ENCODE measurements at regions not wholly inside any gene's neighbourhood (a gene's known extent, or its start where the extent isn't known, plus 50 kb on each side); places are given as distances from the start of the nearest gene placed in this dataset.

DNA sequence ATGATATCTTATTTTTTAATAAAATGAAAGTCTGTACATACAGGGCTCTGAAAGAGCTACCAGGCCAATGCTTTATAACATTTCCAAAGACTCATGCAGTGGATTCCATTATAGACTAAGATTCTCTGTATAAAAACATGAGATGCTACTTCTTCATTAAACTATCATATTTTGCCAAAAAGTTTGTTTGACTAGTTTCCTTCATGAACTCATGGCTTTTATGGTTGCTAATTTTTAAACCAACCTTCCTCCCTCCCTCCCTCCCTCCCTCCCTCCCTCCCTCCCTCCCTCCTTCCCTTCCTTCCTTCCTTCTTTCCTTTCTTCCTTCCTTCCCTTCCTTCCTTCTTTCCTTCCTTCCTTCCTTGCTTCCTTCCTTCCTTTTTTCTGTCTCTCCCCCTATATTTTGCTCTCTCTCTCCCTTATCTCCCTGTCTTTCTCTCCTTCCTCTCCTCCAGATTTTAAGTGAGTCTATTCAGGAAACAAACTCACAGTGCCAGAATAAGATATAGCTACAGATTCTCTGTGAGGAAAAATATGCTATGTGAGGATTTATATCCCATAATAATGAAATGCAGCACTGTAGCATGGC, 961.5 kb upstream of the ZEB2 start:
- Mint-ChIP-seq H3K27me3 (no peaks in the 10 kb centered on the region), H3K9me3 (ENCODE audit: insufficient read depth) (no peaks in the 10 kb centered on the region), H3K27ac (no peak overlapping the region), H3K4me1 (peaks cover 3% of the 10 kb centered on the region), H3K4me3 (no peak overlapping the region)
- Histone ChIP-seq H3K27me3 (replicated peaks in 1 of 4; ENCODE audit: control extremely low read depth in 1 of 4, control insufficient read depth in 3 of 4, insufficient read depth in 4 of 4, low read length in 3 of 4) (no peaks in the 10 kb centered on the region), H3K9ac (ENCODE audit: low read length) (no peak overlapping the region), H3K4me2 (replicated peaks; ENCODE audit: low read depth, low read length, poor library complexity, severe bottlenecking) (no peak overlapping the region), H3K79me2 (ENCODE audit: control insufficient read depth, insufficient read depth, low read length) (no peaks in the 10 kb centered on the region), H3K4me3 (ENCODE audit: control extremely low read depth in 1 of 5, extremely low read depth in 1 of 5, insufficient read depth in 1 of 5, low read depth in 2 of 5, low read length in 4 of 5) (no peak overlapping the region), H3K27ac (ENCODE audit: low read length in 2 of 2) (no peak overlapping the region), H3K4me1 (ENCODE audit: control insufficient read depth in 2 of 2, insufficient read depth in 2 of 2, low read length in 2 of 2) (no peaks in the 10 kb centered on the region), H4K20me1 (ENCODE audit: control insufficient read depth, insufficient read depth, low read length, poor library complexity, severe bottlenecking) (no peaks in the 10 kb centered on the region), H3K36me3 (replicated peaks in 1 of 2; ENCODE audit: control extremely low read depth in 1 of 2, control insufficient read depth in 1 of 2, extremely low read depth in 1 of 2, insufficient read depth in 2 of 2, low read length in 1 of 2) (no peaks in the 10 kb centered on the region), H2AFZ (ENCODE audit: insufficient read depth, low read depth, low read length, poor library complexity, severe bottlenecking) (no peak overlapping the region), H3K9me3 (ENCODE audit: control extremely low read depth in 1 of 3, control insufficient read depth in 2 of 3, insufficient read depth in 1 of 3, low read length in 2 of 3) (no peaks in the 10 kb centered on the region)
- ATAC-seq (ENCODE audit: low read depth) (no peak), DNase-seq (no peak)
- intact Hi-C loops (cut with micrococcal nuclease): no loop called here
- no peak for TF ChIP-seq EZH2 (IDR thresholded peaks at IDR 0.05; ENCODE audit: borderline replicate concordance, insufficient read depth, low read depth, low read length, poor library complexity, severe bottlenecking)
- TF ChIP-seq, protein P1, sequence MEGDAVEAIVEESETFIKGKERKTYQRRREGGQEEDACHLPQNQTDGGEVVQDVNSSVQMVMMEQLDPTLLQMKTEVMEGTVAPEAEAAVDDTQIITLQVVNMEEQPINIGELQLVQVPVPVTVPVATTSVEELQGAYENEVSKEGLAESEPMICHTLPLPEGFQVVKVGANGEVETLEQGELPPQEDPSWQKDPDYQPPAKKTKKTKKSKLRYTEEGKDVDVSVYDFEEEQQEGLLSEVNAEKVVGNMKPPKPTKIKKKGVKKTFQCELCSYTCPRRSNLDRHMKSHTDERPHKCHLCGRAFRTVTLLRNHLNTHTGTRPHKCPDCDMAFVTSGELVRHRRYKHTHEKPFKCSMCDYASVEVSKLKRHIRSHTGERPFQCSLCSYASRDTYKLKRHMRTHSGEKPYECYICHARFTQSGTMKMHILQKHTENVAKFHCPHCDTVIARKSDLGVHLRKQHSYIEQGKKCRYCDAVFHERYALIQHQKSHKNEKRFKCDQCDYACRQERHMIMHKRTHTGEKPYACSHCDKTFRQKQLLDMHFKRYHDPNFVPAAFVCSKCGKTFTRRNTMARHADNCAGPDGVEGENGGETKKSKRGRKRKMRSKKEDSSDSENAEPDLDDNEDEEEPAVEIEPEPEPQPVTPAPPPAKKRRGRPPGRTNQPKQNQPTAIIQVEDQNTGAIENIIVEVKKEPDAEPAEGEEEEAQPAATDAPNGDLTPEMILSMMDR (IDR thresholded peaks at IDR 0.05): no peak
- CTCF ChIA-PET: interaction anchor here (1.2 kb wide), 1 partner anchor 10 kb away, joined by 3 read pairs; no protein-coding TSS in a partner anchor
- POLR2A ChIA-PET: no interaction called here

DNA sequence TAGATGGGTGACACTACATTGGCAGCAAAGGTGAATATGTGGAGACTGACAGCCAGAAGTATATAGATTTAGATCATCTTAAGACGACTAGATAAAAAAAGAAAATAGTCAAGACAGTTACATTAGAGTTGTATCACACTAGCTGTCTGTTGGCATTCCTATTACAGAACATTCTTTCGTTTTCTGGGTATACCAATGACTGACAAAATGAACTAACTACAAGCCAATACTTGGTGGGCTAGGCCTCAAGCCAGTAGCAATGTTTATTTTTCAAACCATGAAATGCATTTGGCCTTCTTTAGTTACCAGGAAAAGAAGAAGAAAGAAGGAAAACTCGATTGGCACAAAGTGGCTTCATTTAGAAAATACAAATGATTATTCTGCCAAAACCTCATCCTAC, 944.9 kb upstream of the ZEB2 start:
- Histone ChIP-seq H3K9ac (ENCODE audit: low read length) (no peak overlapping the region), H3K9me3 (ENCODE audit: control extremely low read depth in 1 of 3, control insufficient read depth in 2 of 3, insufficient read depth in 1 of 3, low read length in 2 of 3) (peaks cover 0 to under 1% (median 0%) of the 10 kb centered on the region in 3 donors), H3K27ac (ENCODE audit: low read length in 2 of 2) (no peak overlapping the region), H3K4me3 (ENCODE audit: control extremely low read depth in 1 of 5, extremely low read depth in 1 of 5, insufficient read depth in 1 of 5, low read depth in 2 of 5, low read length in 4 of 5) (no peak overlapping the region), H2AFZ (ENCODE audit: insufficient read depth, low read depth, low read length, poor library complexity, severe bottlenecking) (no peak overlapping the region), H3K4me1 (ENCODE audit: control insufficient read depth in 2 of 2, insufficient read depth in 2 of 2, low read length in 2 of 2) (no peaks in the 10 kb centered on the region), H3K27me3 (replicated peaks in 1 of 4; ENCODE audit: control extremely low read depth in 1 of 4, control insufficient read depth in 3 of 4, insufficient read depth in 4 of 4, low read length in 3 of 4) (no peaks in the 10 kb centered on the region), H4K20me1 (ENCODE audit: control insufficient read depth, insufficient read depth, low read length, poor library complexity, severe bottlenecking) (no peaks in the 10 kb centered on the region), H3K79me2 (ENCODE audit: control insufficient read depth, insufficient read depth, low read length) (no peaks in the 10 kb centered on the region), H3K36me3 (replicated peaks in 1 of 2; ENCODE audit: control extremely low read depth in 1 of 2, control insufficient read depth in 1 of 2, extremely low read depth in 1 of 2, insufficient read depth in 2 of 2, low read length in 1 of 2) (no peaks in the 10 kb centered on the region), H3K4me2 (replicated peaks; ENCODE audit: low read depth, low read length, poor library complexity, severe bottlenecking) (no peak overlapping the region)
- no CpG with 5 or more reads among the region's 3 CpGs for WGBS (ENCODE audit: insufficient coverage)
- H3K27me3 Mint-ChIP-seq: no peaks in the 10 kb centered on the region
- POLR2A ChIA-PET: no interaction called here
- no peak for DNase-seq
- no peak for ATAC-seq (ENCODE audit: low read depth)
- no peak overlapping the region for H3K27ac Mint-ChIP-seq
- TF ChIP-seq, protein P1 (IDR thresholded peaks at IDR 0.05): no peak
- no peak for TF ChIP-seq EZH2 (IDR thresholded peaks at IDR 0.05; ENCODE audit: borderline replicate concordance, insufficient read depth, low read depth, low read length, poor library complexity, severe bottlenecking)
- H3K9me3 Mint-ChIP-seq (ENCODE audit: insufficient read depth): peaks cover 3% of the 10 kb centered on the region
- CTCF ChIA-PET: no interaction called here
- intact Hi-C loops (cut with micrococcal nuclease): no loop called here
- H3K4me3 Mint-ChIP-seq: no peak overlapping the region
- no peaks in the 10 kb centered on the region for H3K4me1 Mint-ChIP-seq
